ENCODE measurements at regions not wholly inside any gene's neighbourhood (a gene's known extent, or its start where the extent isn't known, plus 50 kb on each side); places are given as distances from the start of the nearest gene placed in this dataset.

GRCh38 chr16:24452724-24453123 lies 86.6 kb upstream of the RBBP6 start:
- no peak for TF ChIP-seq SP1 (IDR thresholded peaks at IDR 0.05)
- TF ChIP-seq LEF1 (IDR thresholded peaks at IDR 0.05; ENCODE audit: borderline replicate concordance) = no peak
- no peak for TF ChIP-seq PKNOX1 (IDR thresholded peaks at IDR 0.05)
- no peak for TF ChIP-seq FOXK2 (IDR thresholded peaks at IDR 0.05)
- TF ChIP-seq FOXM1 (IDR thresholded peaks at IDR 0.05; ENCODE audit: borderline replicate concordance) = no peak
- TF ChIP-seq FOXA1 (IDR thresholded peaks at IDR 0.05) = no peak
- no peak for TF ChIP-seq ELF4 (IDR thresholded peaks at IDR 0.05)
- no peak for TF ChIP-seq HDGF (IDR thresholded peaks at IDR 0.05; ENCODE audit: borderline replicate concordance)
- TF ChIP-seq NFRKB (IDR thresholded peaks at IDR 0.05) = no peak
- TF ChIP-seq TARDBP (IDR thresholded peaks at IDR 0.05) = no peak
